SK-N-DZ (cell line): ENCODE measurements at regions not wholly inside any gene's neighbourhood (a gene's known extent, or its start where the extent isn't known, plus 50 kb on each side); places are given as distances from the start of the nearest gene placed in this dataset.
A peak's percentile ranks its signal among the peaks of the same experiment; 100 is the strongest.
"Not testable (repeated sequence)": the region's sequence is repeated elsewhere in the genome, so short reads cannot be mapped to it uniquely, and the experiment has no call there.

ENCODE experiments used
- DNase-seq: peaks from one replicate; pipeline ENCODE4 v3.0.0-alpha.2; 2015; ENCODE audit warnings: low spot score

GRCh38 chr1:101547357-101547756 is 310.5 kb downstream of the S1PR1 start:
- DNase-seq = no peak

GRCh38 chr1:101548376-101548775 is 311.6 kb downstream of the S1PR1 start:
- DNase-seq = no peak

DNA sequence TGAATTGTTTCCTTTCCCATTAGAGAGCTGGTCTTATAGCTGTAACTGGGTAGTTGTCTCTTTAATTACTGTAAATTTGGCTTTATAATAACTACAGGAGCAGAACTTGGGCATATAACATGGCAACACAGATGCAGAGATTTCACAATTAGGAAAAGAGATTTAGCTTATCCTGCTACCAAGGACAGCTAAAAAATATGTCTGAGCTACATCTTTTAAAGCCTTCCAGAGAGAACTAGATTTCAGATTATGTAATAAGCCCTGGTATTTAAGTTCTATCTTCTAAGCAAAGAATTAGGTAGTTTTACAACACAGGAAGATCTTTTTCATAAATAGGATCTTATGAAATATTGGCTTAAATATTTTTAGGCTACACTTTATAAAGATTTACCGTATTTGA is 313.8 kb downstream of the S1PR1 start:
- no peak for DNase-seq

DNA sequence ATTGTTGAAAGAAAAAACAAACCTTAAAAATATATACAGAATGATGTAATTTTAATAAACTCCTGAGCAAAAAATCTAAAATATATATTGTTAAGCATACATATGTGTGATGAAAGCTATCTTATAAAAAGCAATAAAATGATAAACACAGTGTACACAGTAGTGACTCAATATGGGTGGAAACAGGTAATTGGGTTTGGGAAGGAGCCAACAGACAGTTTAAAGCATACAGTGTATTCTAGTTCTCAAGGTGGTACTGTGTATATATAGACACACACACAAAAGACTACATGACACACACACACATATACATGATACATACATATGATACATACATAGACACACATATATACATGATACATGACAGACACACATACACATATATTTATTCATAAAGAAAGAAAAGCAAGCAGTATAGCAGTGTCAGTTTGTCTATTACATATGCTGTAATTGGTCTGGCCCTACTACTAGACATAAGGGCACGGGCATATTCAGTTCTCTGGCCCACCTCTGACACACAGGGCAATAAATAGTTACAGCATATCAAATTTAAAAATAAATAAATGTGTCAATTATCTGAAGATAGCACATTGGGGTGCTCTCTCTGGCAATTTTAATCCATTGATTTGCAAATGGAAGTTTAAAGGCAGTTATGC is 330.2 kb downstream of the S1PR1 start:
- no peak for DNase-seq

DNA sequence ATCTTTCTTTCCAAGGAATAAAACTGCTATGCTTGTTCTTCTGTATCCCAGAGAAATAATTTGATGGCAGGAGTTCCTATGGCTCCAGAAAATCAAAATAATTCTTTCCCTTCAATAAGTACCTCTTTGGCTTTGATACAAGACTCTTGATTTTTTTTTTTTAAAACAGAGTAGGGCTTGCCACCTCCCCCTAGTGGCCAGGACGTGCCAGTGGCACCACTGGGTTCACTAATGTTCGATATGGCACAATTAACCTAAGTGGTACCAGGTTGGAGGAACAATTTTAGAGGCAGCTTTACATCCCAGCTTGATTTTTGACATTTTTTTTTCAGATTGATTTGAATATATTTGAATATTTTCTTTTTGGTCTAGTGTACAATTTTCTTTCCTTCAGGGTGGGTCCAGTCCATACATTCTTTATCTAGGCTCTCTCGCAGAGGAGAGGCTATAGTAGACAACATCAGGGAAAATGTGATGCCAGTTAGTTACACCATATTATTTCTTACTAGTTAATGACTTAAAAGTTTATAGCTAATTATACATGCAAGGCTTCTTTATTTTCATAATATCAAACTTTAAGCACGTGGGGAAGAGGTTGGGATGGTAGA is 330.9 kb downstream of the S1PR1 start:
- peak; percentile 29 for DNase-seq

DNA sequence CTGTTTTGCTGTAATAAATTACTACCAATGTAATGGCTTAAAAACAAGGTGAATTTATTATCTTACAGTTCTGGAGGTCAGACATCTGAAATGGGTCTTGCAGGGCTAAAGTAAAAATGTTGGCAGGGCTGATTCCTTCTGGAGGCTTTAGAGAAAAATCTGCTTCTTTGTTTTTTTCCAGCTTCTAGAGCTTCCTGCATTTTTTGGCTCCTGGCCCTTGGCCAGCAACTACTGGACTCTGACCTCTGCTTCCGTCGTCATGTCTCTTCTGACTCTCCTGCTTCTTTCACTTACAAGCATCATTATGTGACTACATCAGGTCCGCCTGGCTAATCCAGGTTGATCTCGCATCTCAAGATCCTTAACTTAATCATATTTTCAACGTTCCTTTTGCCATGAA is 350.9 kb downstream of the S1PR1 start:
- DNase-seq = peak; percentile 6

DNA sequence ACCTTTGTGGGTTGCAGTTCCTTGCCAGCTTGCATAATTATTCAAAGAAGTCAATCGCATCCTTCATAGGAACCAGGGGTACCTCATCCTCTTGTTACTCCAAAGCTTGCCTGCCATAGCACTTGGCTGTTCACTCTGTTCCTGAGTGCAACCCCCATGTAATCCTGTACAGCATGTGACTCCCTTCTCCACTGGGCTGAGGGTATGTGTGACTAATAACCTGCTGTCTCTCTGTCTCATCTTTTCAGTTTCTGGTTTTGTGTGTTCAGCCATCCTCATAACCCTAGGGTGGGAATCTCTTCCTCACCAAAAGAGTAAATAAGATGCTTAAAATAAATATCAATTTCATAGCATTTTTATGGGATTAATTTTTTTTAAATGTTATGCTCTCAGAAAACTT is 351.9 kb downstream of the S1PR1 start:
- DNase-seq = no peak

DNA sequence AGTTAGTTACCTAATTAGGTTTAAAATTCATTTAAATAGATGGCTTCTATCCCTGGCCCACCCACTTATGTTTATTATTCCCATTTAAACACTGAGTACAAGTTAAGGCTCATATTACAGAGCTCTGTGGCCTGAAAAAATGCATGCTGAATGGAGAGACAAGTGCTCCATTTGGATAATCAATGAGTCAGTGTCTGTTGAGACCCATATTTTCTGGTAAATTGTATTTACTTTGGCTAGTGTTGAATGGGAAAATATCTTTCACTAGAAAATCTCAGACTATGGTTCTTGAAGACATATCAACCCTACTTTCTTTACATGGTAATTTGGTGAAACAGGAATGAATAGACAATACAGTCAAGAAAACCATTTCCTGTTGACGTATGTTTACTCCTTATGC is 356.0 kb downstream of the S1PR1 start:
- DNase-seq = no peak

DNA sequence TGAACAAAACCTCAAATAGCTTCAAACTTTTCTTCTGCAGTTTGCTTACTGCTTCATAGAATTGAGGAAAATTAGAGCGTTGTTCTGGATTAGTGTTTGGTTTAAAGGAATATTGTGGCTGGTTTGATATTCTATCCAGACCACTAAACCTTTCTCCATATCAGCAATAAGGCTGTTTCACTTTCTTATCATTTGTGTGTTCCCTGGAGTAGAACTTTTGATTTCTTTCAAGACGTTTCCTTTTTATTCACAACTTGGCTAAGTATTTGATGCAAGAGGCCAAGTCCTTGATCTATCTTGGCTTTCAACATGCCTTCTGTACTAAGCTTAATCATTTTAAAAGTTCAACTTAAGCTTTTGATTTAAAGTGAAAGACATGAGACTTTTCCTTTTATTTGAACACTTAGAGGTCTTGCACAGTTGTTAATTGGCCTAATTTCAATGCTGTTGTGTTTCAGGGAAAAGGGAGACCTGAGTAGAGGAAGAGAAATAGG is 359.1 kb downstream of the S1PR1 start:
- DNase-seq = no peak

DNA sequence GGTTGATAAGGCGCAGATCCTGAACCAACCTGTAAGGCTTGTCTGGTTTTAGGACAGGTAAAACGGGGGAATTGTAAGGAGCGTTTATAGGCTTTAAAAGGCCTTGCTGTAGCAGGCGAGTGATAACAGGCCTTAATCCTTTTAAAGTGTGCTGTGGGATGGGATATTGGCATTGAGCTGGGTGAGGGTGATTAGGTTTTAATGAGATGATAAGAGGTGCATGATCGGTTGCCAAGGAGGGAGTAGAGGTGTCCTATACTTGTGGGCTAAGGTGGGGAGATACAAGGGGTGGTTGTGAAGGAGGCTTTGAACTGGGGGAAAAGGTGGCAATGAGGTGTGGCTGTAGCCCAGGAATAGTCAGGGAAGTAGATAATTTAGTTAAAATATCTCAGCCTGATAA is 363.8 kb downstream of the S1PR1 start:
- not testable (repeated sequence) for DNase-seq

DNA sequence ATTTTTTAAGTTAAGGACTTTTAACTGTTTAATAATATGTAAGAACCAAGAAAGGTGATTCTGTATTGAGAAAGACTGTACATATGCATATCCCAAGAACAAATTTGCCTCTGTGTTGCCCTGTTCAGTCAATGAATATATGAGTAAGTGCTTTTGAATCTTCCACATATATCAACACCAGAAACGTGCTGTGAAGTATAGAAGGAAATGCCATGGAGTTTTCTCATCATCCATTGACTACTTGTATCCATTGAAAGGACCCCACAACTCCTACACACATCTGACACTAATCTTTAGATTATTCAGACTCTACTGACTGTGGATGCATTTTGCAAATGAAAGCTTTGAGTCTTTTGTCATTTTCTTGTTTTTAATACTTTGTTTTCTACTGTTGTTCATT is 366.9 kb downstream of the S1PR1 start:
- DNase-seq = no peak

DNA sequence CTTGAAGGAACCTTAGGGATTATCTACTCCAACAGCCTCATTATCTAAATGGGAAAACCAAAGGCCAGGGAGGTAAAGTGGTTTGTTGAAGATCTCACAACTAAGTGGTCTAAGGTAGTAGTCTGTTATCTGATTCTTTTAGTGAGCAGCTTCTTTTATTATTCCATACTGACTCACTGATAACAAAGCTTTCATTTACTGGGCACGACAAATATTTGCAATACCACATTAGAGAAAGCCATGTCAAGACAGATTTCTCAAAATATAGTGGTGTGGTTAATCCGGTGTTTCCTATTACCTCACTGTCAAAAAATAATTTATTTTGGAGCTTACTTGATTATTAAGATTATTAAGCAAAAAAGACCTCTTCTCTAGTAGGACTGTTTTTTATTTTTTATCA is 369.1 kb downstream of the S1PR1 start:
- no peak for DNase-seq

DNA sequence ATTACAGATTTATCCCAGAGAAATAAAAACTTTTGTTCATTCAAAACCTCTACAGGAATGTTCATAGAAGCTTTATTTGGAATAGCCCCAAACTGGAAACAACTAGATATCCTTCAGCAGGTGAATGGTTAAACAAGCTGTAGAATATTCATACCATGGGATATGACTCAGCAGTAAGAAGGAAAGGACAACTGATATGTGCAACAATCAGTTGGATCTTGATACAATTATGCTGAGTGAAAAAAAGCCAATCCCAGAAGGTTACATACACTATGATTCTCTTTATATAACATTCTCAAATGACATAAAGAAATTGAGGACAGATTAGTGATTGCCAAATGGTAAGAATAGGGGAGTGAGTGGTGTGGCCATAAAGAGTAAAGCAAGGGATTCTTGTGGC is 376.7 kb downstream of the S1PR1 start:
- no peak for DNase-seq

- no peak for DNase-seq
Observed at GRCh38 chr1:101618900-101619299, 377.8 kb downstream of the OLFM3 start.

- DNase-seq = peak; percentile 11
Observed at GRCh38 chr1:101632548-101633272, 364.0 kb downstream of the OLFM3 start.

- DNase-seq = no peak
Observed at GRCh38 chr1:101645810-101646209, 350.9 kb downstream of the OLFM3 start.

GRCh38 chr1:101652484-101652883 is 344.2 kb downstream of the OLFM3 start:
- DNase-seq = no peak

- DNase-seq = peak; percentile 8
Observed at GRCh38 chr1:101653482-101653946, 343.2 kb downstream of the OLFM3 start.

GRCh38 chr1:101664726-101665125 is 332.0 kb downstream of the OLFM3 start:
- no peak for DNase-seq

DNA sequence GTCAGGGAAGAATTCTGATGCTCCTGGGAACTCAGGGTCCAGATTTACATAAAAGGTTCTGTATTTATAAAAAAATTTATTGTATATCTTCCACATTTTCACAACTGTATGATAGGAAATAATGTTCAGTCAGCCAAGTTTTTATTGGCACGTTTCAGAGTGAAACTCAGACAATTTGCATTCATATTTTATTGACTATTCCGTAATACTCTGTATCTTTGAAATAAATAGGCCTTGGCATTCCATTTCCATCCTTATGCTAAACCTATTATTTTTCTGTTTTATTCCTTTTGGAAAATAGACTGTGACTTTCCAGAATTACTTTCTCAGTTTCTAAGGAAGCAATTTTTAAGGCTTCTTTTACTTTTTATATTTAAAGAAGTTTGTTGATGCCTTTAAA is 329.0 kb downstream of the OLFM3 start:
- DNase-seq = no peak

DNA sequence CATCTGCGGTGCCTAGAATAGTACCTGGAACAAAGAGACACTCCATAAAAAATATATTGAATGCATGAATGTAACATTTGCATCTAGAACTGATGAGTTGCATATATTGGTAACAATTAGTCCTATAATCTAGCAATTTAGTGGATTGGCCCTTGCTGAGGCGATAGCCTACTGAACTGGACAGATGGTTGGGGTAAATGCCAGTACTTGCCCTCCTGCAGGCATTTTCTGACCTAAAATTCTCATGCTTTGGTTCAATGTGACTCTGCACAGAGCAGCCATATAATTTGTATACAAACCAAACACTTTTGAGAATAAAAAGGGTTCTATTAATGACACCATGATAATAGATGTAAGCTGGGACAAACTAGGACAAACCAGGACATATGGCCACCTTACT is 313.6 kb downstream of the OLFM3 start:
- DNase-seq = no peak

GRCh38 chr1:101683561-101683960 is 313.2 kb downstream of the OLFM3 start:
- no peak for DNase-seq

DNA sequence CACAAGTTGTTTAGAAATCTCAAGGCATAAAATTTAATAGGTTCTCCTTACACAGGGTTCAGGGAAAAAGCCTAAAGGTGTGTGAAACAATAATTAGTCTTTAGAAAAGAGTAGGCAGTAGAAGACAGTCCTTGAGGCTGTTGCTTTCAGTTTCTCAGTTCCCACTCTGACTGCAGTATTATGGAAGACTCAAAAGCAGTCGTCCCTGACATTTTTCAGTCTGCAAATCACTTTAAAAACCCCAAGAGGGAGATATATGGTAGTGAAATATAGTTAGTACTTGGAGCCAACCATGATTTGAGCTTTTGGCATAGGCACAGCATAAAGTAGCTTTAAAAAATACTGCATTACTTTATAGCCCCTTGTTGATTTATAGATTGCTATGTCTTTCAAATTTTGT is 299.7 kb downstream of the OLFM3 start:
- no peak for DNase-seq
